ENCODE measurements at regions not wholly inside any gene's neighbourhood (a gene's known extent, or its start where the extent isn't known, plus 50 kb on each side); places are given as distances from the start of the nearest gene placed in this dataset.

- TF ChIP-seq REST (IDR thresholded peaks at IDR 0.05; ENCODE audit: low read depth) (no peak), ZBTB7A (IDR thresholded peaks at IDR 0.05; ENCODE audit: low read depth) (no peak), EP300 (IDR thresholded peaks at IDR 0.05; ENCODE audit: borderline replicate concordance) (no peak), RAD21 (IDR thresholded peaks at IDR 0.05; ENCODE audit: low read depth) (no peak), NFIC (IDR thresholded peaks at IDR 0.05) (no peak), CREB1 (IDR thresholded peaks at IDR 0.05; ENCODE audit: low read depth) (no peak), FOXM1 (IDR thresholded peaks at IDR 0.05; ENCODE audit: borderline replicate concordance, low read depth) (no peak), YY1 (IDR thresholded peaks at IDR 0.05; ENCODE audit: low read depth) (no peak), MAX (IDR thresholded peaks at IDR 0.05) (no peak), CEBPB (IDR thresholded peaks at IDR 0.05) (no peak), USF1 (IDR thresholded peaks at IDR 0.05) (no peak), TEAD4 (IDR thresholded peaks at IDR 0.05) (no peak), TAF1 (IDR thresholded peaks at IDR 0.05; ENCODE audit: low read depth) (no peak), TCF12 (IDR thresholded peaks at IDR 0.05; ENCODE audit: low read depth) (no peak), EGR1 (IDR thresholded peaks at IDR 0.05) (no peak)
These were observed 126.4 kb upstream of the SMURF2 start for GRCh38 chr17:64788286-64789060.

GRCh38 chr17:64787921-64788271 is 125.8 kb upstream of the SMURF2 start:
- TF ChIP-seq CEBPB (IDR thresholded peaks at IDR 0.05) = no peak
- no peak for TF ChIP-seq TAF1 (IDR thresholded peaks at IDR 0.05; ENCODE audit: low read depth)
- TF ChIP-seq FOXM1 (IDR thresholded peaks at IDR 0.05; ENCODE audit: borderline replicate concordance, low read depth) = no peak
- TF ChIP-seq TEAD4 (IDR thresholded peaks at IDR 0.05) = no peak
- TF ChIP-seq REST (IDR thresholded peaks at IDR 0.05; ENCODE audit: low read depth) = no peak
- no peak for TF ChIP-seq CREB1 (IDR thresholded peaks at IDR 0.05; ENCODE audit: low read depth)
- TF ChIP-seq EP300 (IDR thresholded peaks at IDR 0.05; ENCODE audit: borderline replicate concordance) = no peak
- TF ChIP-seq MAX (IDR thresholded peaks at IDR 0.05) = no peak

- TF ChIP-seq EP300 (IDR thresholded peaks at IDR 0.05; ENCODE audit: borderline replicate concordance) (no peak), USF1 (IDR thresholded peaks at IDR 0.05) (no peak), TEAD4 (IDR thresholded peaks at IDR 0.05) (no peak), TCF12 (IDR thresholded peaks at IDR 0.05; ENCODE audit: low read depth) (no peak), FOXM1 (IDR thresholded peaks at IDR 0.05; ENCODE audit: borderline replicate concordance, low read depth) (no peak), ZBTB7A (IDR thresholded peaks at IDR 0.05; ENCODE audit: low read depth) (no peak), REST (IDR thresholded peaks at IDR 0.05; ENCODE audit: low read depth) (no peak), CEBPB (IDR thresholded peaks at IDR 0.05) (no peak), EGR1 (IDR thresholded peaks at IDR 0.05) (no peak), MAX (IDR thresholded peaks at IDR 0.05) (no peak), RAD21 (IDR thresholded peaks at IDR 0.05; ENCODE audit: low read depth) (no peak), TAF1 (IDR thresholded peaks at IDR 0.05; ENCODE audit: low read depth) (no peak), YY1 (IDR thresholded peaks at IDR 0.05; ENCODE audit: low read depth) (no peak), NFIC (IDR thresholded peaks at IDR 0.05) (no peak), CREB1 (IDR thresholded peaks at IDR 0.05; ENCODE audit: low read depth) (no peak)
These were observed 125.3 kb upstream of the SMURF2 start for GRCh38 chr17:64787255-64787920.
